ENCODE measurements at regions not wholly inside any gene's neighbourhood (a gene's known extent, or its start where the extent isn't known, plus 50 kb on each side); places are given as distances from the start of the nearest gene placed in this dataset.

DNA sequence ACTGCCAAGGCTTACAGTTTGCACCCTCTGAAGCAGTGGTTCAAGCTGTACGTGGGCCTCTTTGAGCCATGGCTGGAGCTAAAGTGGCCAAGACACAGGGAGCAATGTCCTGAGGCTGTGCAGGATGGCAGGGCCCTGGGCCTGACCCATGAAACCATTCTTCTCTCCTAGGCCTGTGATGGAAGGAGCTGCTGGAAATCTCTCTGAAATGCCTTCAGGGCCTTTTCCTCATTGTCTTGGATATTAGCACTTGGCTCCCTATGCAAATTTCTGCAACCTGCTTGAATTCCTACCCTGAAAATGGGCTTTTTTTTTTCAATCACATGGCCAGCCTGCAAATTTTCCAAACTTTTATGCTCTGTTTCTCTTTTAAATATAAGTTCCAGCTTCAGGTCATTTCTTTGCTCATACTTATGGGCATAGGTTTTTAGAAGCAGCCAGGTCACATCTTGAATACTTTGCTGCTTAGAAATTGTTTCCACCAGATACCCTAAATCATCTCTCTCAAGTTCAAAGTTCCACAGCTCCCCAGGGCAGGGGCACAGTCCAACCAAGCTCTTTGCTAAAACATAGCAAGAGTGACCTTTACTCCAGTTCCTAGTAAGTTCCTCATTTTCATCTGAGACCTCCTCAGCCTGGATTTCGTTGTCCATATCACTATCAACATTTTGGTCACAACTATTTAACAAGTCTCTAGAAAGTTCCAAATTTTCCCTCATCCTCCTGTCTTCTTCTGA lies 138.3 kb downstream of the OSTF1 start:
- no peak for TF ChIP-seq CTCF (IDR thresholded peaks at IDR 0.05; ENCODE audit: low read depth, low read length)
- H3K4me3 ChIP-seq (ENCODE audit: low read depth, low read length) = no peak overlapping the region

- no peak overlapping the region for H3K4me3 ChIP-seq (ENCODE audit: low read depth, low read length)
- TF ChIP-seq CTCF (IDR thresholded peaks at IDR 0.05; ENCODE audit: low read depth, low read length) = no peak
Observed at GRCh38 chr9:75228893-75229292, 140.6 kb downstream of the OSTF1 start.

DNA sequence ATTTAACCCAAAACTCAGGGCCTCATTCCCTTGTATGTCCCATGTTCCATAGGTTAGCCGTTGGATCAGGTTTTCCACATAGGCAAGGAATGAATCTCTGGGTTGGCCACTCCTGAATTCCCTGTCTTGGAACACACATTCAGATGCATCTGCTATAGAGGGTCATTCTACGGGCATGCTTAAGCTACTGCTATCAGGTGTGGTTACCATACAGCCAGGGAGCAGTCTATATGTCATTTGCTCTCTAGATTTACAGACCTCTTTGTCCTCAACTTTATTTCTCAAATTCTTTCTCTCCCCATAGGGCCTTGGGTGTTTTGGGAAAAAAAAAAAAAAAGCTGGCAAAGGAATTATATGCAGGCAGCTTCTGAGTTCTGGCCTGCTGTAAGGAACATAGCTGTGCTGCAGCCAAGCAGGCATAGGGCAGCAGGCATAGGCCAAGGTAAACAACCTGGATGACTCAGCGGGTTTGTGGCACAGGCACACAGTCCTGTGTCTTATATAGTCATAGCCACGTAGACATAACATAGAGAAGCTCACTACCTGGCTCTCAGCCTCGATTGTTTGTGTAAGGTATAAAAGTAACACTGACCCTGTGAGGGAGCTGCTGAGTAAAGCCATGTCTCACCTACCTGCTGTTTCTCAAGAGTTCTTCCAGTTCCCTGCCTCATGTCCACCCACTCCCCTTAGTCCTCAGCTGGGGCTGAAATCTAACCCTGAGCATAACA lies 141.5 kb downstream of the OSTF1 start:
- no peak overlapping the region for H3K4me3 ChIP-seq (ENCODE audit: low read depth, low read length)
- TF ChIP-seq CTCF (IDR thresholded peaks at IDR 0.05; ENCODE audit: low read depth, low read length) = no peak

GRCh38 chr9:75230469-75230868 lies 142.2 kb downstream of the OSTF1 start:
- no peak for TF ChIP-seq CTCF (IDR thresholded peaks at IDR 0.05; ENCODE audit: low read depth, low read length)
- H3K4me3 ChIP-seq (ENCODE audit: low read depth, low read length) = no peak overlapping the region

GRCh38 chr9:75231167-75231566 lies 142.9 kb downstream of the OSTF1 start:
- no peak for TF ChIP-seq CTCF (IDR thresholded peaks at IDR 0.05; ENCODE audit: low read depth, low read length)
- no peak overlapping the region for H3K4me3 ChIP-seq (ENCODE audit: low read depth, low read length)

GRCh38 chr9:75233011-75233410 lies 144.7 kb downstream of the OSTF1 start:
- no peak overlapping the region for H3K4me3 ChIP-seq (ENCODE audit: low read depth, low read length)
- TF ChIP-seq CTCF (IDR thresholded peaks at IDR 0.05; ENCODE audit: low read depth, low read length) = no peak

- TF ChIP-seq CTCF (IDR thresholded peaks at IDR 0.05; ENCODE audit: low read depth, low read length) = no peak
- H3K4me3 ChIP-seq (ENCODE audit: low read depth, low read length) = no peak overlapping the region
Observed at GRCh38 chr9:75235632-75236031, 147.3 kb downstream of the OSTF1 start.

All from WI38 (cell line).